Epithelial cell of proximal tubule (primary cell): ENCODE measurements at regions not wholly inside any gene's neighbourhood (a gene's known extent, or its start where the extent isn't known, plus 50 kb on each side); places are given as distances from the start of the nearest gene placed in this dataset.

ENCODE experiments used
- DNase-seq: peaks from one replicate; pipeline ENCODE4 v3.0.0-alpha.2; 2011; ENCODE audit warnings: low read depth
- H3K4me3 ChIP-seq: 2 replicates; pipeline ENCODE4 v1.5.1; 2011; ENCODE audit warnings: low read depth, mild to moderate bottlenecking, low read length
- TF ChIP-seq, protein P1 (sequence below): conservative IDR thresholded peaks from 2 replicates; pipeline ENCODE4 v1.5.1; 2012; ENCODE audit warnings: low read depth, mild to moderate bottlenecking, low read length

DNA sequence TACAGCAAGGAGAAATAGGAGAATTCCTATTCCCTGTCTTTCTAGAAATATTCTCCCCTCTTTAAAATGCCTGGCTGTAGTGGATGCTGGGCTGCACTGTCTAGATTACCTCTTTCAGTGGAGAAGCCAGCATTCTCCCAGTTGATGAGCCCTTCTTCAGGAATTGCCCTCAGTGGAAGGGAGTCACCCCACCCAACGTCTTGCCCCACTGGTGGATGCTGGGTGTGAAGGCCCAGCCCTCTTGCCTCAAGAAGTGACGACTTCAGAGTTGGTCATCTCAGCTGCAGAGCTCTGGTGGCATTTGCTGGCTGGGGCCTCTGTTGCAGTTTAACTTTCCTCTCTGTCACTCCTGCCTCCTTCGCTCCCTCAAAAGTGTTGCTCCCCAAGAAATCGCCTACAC, 248.2 kb downstream of the ATG4C start:
- H3K4me3 ChIP-seq: no peak overlapping the region
- TF ChIP-seq, protein P1, sequence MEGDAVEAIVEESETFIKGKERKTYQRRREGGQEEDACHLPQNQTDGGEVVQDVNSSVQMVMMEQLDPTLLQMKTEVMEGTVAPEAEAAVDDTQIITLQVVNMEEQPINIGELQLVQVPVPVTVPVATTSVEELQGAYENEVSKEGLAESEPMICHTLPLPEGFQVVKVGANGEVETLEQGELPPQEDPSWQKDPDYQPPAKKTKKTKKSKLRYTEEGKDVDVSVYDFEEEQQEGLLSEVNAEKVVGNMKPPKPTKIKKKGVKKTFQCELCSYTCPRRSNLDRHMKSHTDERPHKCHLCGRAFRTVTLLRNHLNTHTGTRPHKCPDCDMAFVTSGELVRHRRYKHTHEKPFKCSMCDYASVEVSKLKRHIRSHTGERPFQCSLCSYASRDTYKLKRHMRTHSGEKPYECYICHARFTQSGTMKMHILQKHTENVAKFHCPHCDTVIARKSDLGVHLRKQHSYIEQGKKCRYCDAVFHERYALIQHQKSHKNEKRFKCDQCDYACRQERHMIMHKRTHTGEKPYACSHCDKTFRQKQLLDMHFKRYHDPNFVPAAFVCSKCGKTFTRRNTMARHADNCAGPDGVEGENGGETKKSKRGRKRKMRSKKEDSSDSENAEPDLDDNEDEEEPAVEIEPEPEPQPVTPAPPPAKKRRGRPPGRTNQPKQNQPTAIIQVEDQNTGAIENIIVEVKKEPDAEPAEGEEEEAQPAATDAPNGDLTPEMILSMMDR: no peak
- no peak for DNase-seq

GRCh38 chr1:63033211-63033610, 249.3 kb downstream of the ATG4C start:
- H3K4me3 ChIP-seq: no peak overlapping the region
- no peak for DNase-seq
- TF ChIP-seq, protein P1: no peak

- DNase-seq: no peak
- TF ChIP-seq, protein P1: no peak
- H3K4me3 ChIP-seq: no peak overlapping the region
Measured at GRCh38 chr1:63034256-63034655, 250.3 kb downstream of the ATG4C start.

DNA sequence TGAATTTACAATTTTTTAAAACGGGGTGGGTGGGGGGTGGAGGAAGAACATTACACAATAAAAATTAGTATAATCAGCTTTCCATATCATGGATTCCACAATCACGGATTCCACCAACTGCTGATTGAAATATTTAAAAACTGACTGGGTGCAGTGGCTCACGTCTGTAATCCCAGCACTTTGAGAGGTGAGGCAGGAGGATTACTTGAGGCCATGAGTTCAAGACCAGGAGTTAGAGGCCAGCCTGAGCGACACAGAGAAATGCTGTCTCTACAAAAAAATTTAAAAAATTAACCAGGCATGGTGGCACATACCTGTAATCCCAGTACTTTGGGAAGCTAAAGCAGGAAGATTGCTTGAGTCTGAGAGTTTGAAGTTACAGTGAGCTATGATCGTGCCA, 254.7 kb downstream of the ATG4C start:
- H3K4me3 ChIP-seq: no peak overlapping the region
- TF ChIP-seq, protein P1: no peak
- no peak for DNase-seq

- DNase-seq: no peak
- TF ChIP-seq, protein P1: no peak
- H3K4me3 ChIP-seq: no peak overlapping the region
Measured at GRCh38 chr1:63041660-63042059, 257.7 kb downstream of the ATG4C start.

DNA sequence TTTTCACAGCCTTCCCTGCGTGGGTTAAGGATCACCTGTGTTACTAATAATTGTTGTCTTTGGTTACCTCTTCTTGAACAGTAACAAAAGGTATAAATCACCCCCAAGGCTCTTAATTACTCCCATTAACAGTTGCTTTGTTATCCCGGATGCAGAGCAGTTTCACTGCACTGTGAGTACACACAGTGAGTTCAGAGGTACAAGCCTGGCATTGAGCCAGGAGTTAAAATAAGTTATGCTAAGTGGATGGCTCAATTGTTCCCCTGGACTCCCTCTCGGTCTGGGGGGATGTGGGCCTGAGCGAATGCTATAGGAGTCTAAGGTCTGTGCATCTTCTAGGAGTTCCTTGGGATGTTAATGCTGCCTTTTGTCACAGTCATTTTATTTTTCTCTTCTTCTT, 258.3 kb downstream of the ATG4C start:
- no peak overlapping the region for H3K4me3 ChIP-seq
- DNase-seq: no peak
- TF ChIP-seq, protein P1: no peak

DNA sequence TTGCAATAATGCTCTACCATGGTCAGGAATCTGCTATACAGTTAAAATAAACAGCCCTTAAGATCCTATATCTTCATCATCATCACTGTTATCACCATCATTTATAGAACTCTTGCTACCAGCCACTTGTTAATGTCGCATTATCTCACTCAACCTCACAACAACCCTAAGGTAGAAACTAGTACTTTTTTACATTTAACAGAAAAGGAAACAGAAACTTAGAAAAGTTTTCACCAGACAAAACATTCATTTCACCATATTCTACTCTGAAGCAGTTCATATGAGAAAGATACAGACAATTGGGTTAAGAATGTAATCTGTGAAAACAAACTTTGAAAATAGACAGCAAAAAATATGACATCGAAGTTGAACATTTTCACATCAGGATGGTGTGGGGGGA, 262.6 kb downstream of the ATG4C start:
- no peak for DNase-seq
- TF ChIP-seq, protein P1: no peak
- no peak overlapping the region for H3K4me3 ChIP-seq
